ENCODE measurements at regions not wholly inside any gene's neighbourhood (a gene's known extent, or its start where the extent isn't known, plus 50 kb on each side); places are given as distances from the start of the nearest gene placed in this dataset.

DNA sequence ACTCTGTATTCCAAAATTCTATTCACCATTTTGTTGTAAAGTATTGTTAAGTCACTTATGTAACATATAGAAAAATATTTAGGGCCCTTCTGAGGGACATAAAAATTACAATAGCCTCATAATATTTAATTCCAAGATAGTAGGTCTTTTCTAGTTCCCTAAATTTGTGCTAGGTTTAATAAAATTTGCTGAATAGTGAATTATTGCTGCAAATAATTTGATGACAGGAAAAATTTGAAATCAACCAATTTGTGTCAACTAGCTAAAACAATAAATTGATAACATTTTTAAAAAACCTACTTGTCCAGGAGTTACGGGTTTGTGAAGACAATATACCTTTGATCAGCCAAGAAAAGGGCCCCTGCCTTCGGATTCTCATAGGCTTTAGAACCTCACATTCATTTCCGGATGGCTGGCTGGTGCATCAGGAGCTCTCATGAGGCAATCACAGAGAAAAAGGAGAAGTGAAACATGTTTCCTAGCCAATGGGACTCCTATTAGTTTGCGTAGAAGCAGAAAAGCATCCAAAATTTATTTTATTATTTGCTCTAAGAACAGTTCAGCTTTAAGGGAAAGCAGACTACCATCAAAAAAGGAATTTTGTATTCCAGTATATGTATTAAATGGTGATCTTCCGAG lies 177.2 kb downstream of the LRRC3B start:
- no peaks in the 10 kb centered on the region for H3K4me1 ChIP-seq (ENCODE audit: control insufficient read depth in 5 of 5, insufficient read depth in 5 of 5, low read length in 5 of 5)
- H3K36me3 ChIP-seq (ENCODE audit: control insufficient read depth in 4 of 4, insufficient read depth in 4 of 4, low read length in 4 of 4), result no peaks in the 10 kb centered on the region
- WGBS, 2 donors, result 83 to 84% methylated on average over 5 of the region's 5 CpGs
- DNase-seq (no peak), ATAC-seq (ENCODE audit: insufficient read depth, low FRiP score) (no peak)
- H3K27ac ChIP-seq (ENCODE audit: low read depth in 1 of 2, low read length in 1 of 2), result no peak overlapping the region
- H3K9ac ChIP-seq (ENCODE audit: insufficient read depth in 1 of 2, low read length in 2 of 2), result no peak overlapping the region
- H3K4me3 ChIP-seq, result no peak overlapping the region
- no peaks in the 10 kb centered on the region for H3K27me3 ChIP-seq (ENCODE audit: control insufficient read depth in 3 of 3, insufficient read depth in 3 of 3, low read length in 2 of 3)
- H3K9me3 ChIP-seq (ENCODE audit: control insufficient read depth in 4 of 4, insufficient read depth in 3 of 4, low read length in 3 of 4), result no peaks in the 10 kb centered on the region
- TF ChIP-seq, protein P1, sequence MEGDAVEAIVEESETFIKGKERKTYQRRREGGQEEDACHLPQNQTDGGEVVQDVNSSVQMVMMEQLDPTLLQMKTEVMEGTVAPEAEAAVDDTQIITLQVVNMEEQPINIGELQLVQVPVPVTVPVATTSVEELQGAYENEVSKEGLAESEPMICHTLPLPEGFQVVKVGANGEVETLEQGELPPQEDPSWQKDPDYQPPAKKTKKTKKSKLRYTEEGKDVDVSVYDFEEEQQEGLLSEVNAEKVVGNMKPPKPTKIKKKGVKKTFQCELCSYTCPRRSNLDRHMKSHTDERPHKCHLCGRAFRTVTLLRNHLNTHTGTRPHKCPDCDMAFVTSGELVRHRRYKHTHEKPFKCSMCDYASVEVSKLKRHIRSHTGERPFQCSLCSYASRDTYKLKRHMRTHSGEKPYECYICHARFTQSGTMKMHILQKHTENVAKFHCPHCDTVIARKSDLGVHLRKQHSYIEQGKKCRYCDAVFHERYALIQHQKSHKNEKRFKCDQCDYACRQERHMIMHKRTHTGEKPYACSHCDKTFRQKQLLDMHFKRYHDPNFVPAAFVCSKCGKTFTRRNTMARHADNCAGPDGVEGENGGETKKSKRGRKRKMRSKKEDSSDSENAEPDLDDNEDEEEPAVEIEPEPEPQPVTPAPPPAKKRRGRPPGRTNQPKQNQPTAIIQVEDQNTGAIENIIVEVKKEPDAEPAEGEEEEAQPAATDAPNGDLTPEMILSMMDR (IDR thresholded peaks at IDR 0.05; ENCODE audit: control extremely low read depth, extremely low read depth), result no peak

DNA sequence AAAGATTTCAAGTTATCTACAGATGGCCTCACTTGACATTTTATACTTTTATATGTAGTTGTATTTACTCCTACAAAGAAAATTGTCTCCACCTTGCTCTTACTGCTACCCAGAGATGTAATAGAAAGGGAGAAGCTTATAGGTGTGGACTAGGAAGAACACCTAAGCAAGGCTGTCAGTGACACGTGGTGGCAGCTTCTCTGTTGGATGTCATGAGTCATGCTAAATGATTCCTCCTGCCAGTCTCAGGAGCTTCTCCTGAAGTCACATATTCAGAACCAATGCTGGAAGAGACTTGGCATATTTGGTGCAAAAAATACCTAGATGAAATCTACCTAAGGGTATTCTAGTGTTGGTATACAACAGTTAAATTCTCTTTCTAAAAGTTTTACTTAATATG lies 184.7 kb downstream of the LRRC3B start:
- no peak for DNase-seq
- H3K4me1 ChIP-seq (ENCODE audit: control insufficient read depth in 5 of 5, insufficient read depth in 5 of 5, low read length in 5 of 5), result no peaks in the 10 kb centered on the region
- no peak overlapping the region for H3K27ac ChIP-seq (ENCODE audit: low read depth in 1 of 2, low read length in 1 of 2)
- no peak for ATAC-seq (ENCODE audit: insufficient read depth, low FRiP score)
- H3K9me3 ChIP-seq (ENCODE audit: control insufficient read depth in 4 of 4, insufficient read depth in 3 of 4, low read length in 3 of 4), result peaks cover 0 to 4% (median 0%) of the 10 kb centered on the region in 4 donors
- WGBS, 2 donors, result 44 to 60% methylated on average over 1 of the region's 1 CpG
- H3K4me3 ChIP-seq, result no peak overlapping the region
- H3K9ac ChIP-seq (ENCODE audit: insufficient read depth in 1 of 2, low read length in 2 of 2), result no peak overlapping the region
- TF ChIP-seq, protein P1 (IDR thresholded peaks at IDR 0.05; ENCODE audit: control extremely low read depth, extremely low read depth), result no peak
- no peaks in the 10 kb centered on the region for H3K36me3 ChIP-seq (ENCODE audit: control insufficient read depth in 4 of 4, insufficient read depth in 4 of 4, low read length in 4 of 4)
- no peaks in the 10 kb centered on the region for H3K27me3 ChIP-seq (ENCODE audit: control insufficient read depth in 3 of 3, insufficient read depth in 3 of 3, low read length in 2 of 3)

DNA sequence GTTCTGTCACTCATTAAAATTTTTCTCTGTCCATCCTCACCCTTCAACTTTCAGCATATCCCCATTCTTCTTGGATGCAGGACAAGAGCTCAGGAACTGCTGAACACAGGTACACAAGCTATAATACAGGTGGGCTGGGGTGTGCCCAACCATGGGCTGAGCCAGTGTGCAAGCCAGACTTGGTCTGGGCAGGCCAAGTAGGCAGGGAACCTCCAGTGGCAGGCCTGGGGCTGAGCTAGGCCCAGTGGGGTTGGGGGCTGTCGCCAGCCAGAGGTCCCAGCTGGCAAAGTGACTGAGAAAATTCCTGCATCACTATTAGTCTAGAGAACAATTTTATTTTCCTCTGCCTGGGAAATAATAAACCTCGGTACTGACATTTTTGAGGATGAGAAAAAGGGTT lies 202.9 kb downstream of the LRRC3B start:
- no peak for DNase-seq
- peaks cover 0 to 25% (median 20%) of the 10 kb centered on the region in 4 donors for H3K9me3 ChIP-seq (ENCODE audit: control insufficient read depth in 4 of 4, insufficient read depth in 3 of 4, low read length in 3 of 4)
- WGBS, 2 donors, result 76 to 82% methylated on average over 2 of the region's 2 CpGs

More for the DNA sequence above, 202.9 kb downstream of the LRRC3B start:
- no peaks in the 10 kb centered on the region for H3K27me3 ChIP-seq (ENCODE audit: control insufficient read depth in 3 of 3, insufficient read depth in 3 of 3, low read length in 2 of 3)
- no peak overlapping the region for H3K9ac ChIP-seq (ENCODE audit: insufficient read depth in 1 of 2, low read length in 2 of 2)
- TF ChIP-seq, protein P1 (IDR thresholded peaks at IDR 0.05; ENCODE audit: control extremely low read depth, extremely low read depth), result no peak
- no peak for ATAC-seq (ENCODE audit: insufficient read depth, low FRiP score)
- H3K4me1 ChIP-seq (ENCODE audit: control insufficient read depth in 5 of 5, insufficient read depth in 5 of 5, low read length in 5 of 5), result no peaks in the 10 kb centered on the region
- no peaks in the 10 kb centered on the region for H3K36me3 ChIP-seq (ENCODE audit: control insufficient read depth in 4 of 4, insufficient read depth in 4 of 4, low read length in 4 of 4)
- H3K27ac ChIP-seq (ENCODE audit: low read depth in 1 of 2, low read length in 1 of 2), result no peak overlapping the region
- H3K4me3 ChIP-seq, result no peak overlapping the region
